Vagina (tissue), 2 donors: ENCODE measurements at regions not wholly inside any gene's neighbourhood (a gene's known extent, or its start where the extent isn't known, plus 50 kb on each side); places are given as distances from the start of the nearest gene placed in this dataset.

ENCODE experiments used
- POLR2A ChIP-seq, 2 donors: fragments of 450-650 bp; IDR thresholded peaks; one replicate each; pipeline ENCODE4 v1.6.1; 2017; ENCODE audit warnings: antibody characterized with exemption in 2 of 2, mild to moderate bottlenecking in 2 of 2, moderate library complexity in 2 of 2
- TF ChIP-seq, protein P1 (sequence below), 3 experiments: fragments of 450-650 bp in 2 of 3; fragments of 200-600 bp in 1 of 3; sonication (generic) in 1 of 3; IDR thresholded peaks; one replicate each; pipeline ENCODE4 v1.5.1; 2017 to 2019; ENCODE audit warnings: antibody characterized with exemption in 3 of 3, mild to moderate bottlenecking in 2 of 3, moderate library complexity in 2 of 3

DNA sequence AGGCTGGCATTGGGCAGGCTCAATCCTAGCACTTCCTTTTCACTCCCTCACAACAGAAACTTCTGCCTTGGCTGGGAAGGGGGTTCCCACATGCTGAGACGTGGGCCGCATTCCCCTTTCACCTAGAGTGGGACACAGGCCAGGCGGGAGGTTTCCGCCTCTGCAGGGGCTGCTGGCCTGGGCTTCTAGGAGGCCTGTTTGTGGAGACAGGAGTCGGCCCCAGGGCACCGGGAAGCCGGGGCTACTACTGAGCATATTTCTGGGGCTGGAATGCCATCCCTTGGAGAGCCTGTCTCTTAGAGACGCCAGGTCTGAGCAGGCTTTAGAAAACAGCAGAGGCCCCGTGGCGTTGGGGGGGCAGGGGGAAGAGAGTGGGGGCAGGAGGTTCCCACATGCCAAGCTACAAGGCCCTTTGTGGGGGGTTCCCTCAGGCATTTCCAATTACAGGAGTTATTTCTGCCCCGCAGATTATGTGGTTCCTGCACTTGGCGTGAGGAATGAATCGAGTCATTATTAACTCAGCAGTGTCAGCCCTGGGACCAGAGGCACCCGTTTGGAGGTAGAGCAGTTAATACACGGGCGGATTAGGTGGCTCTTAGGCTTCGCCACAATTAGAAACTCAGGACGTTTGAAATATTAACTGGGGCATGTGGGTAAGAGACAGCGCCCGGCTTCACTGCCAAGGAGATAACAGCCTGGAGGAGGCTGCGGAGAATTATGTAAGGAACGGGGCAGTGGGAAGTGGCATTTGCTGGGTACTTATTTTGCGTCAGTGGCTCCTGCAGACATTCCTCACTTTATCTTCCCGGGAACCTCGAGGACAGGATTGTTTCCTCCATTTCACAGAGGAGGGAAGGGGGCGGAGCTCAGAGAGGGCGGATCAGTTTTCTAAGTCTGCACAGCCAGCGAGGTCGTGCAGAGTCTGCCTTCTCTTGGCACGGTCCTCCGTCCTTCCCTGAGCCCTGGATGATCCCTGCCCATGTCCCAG is 162.5 kb downstream of the MAF start:
- TF ChIP-seq, protein P1, sequence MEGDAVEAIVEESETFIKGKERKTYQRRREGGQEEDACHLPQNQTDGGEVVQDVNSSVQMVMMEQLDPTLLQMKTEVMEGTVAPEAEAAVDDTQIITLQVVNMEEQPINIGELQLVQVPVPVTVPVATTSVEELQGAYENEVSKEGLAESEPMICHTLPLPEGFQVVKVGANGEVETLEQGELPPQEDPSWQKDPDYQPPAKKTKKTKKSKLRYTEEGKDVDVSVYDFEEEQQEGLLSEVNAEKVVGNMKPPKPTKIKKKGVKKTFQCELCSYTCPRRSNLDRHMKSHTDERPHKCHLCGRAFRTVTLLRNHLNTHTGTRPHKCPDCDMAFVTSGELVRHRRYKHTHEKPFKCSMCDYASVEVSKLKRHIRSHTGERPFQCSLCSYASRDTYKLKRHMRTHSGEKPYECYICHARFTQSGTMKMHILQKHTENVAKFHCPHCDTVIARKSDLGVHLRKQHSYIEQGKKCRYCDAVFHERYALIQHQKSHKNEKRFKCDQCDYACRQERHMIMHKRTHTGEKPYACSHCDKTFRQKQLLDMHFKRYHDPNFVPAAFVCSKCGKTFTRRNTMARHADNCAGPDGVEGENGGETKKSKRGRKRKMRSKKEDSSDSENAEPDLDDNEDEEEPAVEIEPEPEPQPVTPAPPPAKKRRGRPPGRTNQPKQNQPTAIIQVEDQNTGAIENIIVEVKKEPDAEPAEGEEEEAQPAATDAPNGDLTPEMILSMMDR (IDR thresholded peaks at IDR 0.05), result no peak
- TF ChIP-seq POLR2A (IDR thresholded peaks at IDR 0.05), result no peak
